ENCODE measurements at regions not wholly inside any gene's neighbourhood (a gene's known extent, or its start where the extent isn't known, plus 50 kb on each side); places are given as distances from the start of the nearest gene placed in this dataset.

DNA sequence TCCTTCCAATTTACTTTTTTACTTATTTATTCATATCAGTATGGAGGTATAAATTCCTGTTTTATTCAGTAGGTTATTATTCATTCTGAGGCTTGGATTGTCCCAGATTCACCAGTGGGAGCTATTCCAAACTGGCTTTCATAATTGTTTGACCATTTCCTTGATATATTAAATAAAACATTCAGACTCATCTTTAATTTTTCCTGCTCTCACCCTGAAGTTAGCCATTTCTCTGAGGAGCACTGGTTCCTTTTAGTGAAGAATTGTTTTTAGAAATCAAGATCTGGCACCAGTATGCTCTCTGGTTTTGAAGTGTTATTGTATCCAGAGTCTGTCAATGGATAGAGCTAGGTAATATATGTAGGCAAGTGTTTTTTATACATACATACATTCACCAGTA, 66.9 kb upstream of the DCBLD2 start:
- no peak overlapping the region for H3K27ac ChIP-seq
- intact Hi-C loops (cut with DNase I): no loop called here
- no peaks in the 10 kb centered on the region for H3K36me3 ChIP-seq
- no peak overlapping the region for H3K4me3 ChIP-seq (replicated peaks in 1 of 3)
- no peak for TF ChIP-seq POLR2A (IDR thresholded peaks at IDR 0.05)
- TF ChIP-seq, protein P1, sequence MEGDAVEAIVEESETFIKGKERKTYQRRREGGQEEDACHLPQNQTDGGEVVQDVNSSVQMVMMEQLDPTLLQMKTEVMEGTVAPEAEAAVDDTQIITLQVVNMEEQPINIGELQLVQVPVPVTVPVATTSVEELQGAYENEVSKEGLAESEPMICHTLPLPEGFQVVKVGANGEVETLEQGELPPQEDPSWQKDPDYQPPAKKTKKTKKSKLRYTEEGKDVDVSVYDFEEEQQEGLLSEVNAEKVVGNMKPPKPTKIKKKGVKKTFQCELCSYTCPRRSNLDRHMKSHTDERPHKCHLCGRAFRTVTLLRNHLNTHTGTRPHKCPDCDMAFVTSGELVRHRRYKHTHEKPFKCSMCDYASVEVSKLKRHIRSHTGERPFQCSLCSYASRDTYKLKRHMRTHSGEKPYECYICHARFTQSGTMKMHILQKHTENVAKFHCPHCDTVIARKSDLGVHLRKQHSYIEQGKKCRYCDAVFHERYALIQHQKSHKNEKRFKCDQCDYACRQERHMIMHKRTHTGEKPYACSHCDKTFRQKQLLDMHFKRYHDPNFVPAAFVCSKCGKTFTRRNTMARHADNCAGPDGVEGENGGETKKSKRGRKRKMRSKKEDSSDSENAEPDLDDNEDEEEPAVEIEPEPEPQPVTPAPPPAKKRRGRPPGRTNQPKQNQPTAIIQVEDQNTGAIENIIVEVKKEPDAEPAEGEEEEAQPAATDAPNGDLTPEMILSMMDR (IDR thresholded peaks at IDR 0.05): no peak
- H3K4me1 ChIP-seq: no peaks in the 10 kb centered on the region
- H3K27me3 ChIP-seq: no peaks in the 10 kb centered on the region
- DNase-seq: no peak
- H3K9me3 ChIP-seq: no peaks in the 10 kb centered on the region

DNA sequence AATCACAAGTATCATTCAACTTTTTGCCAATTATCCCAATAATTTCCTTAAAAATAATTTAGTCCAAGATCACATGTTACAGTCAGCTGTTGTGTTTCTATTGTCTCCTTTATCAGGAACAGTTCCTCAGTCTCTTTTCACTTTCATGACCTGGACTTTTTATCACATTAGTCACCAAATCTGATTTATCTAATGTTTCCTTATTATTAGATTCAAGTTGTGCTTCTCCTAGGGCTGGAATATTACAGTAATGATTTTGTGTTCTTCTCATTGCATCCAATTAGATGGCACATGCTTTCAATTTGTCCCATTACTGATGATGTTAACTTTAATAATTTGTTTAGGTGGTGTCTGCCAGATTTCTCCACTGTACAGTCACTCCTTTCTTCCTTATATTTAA, 66.3 kb upstream of the DCBLD2 start:
- intact Hi-C loops (cut with DNase I): no loop called here
- no peaks in the 10 kb centered on the region for H3K4me1 ChIP-seq
- H3K27me3 ChIP-seq: no peaks in the 10 kb centered on the region
- no peak for TF ChIP-seq POLR2A (IDR thresholded peaks at IDR 0.05)
- TF ChIP-seq, protein P1 (IDR thresholded peaks at IDR 0.05): no peak
- no peak overlapping the region for H3K27ac ChIP-seq
- H3K36me3 ChIP-seq: no peaks in the 10 kb centered on the region
- DNase-seq: no peak
- H3K9me3 ChIP-seq: no peaks in the 10 kb centered on the region
- H3K4me3 ChIP-seq (replicated peaks in 1 of 3): no peak overlapping the region

DNA sequence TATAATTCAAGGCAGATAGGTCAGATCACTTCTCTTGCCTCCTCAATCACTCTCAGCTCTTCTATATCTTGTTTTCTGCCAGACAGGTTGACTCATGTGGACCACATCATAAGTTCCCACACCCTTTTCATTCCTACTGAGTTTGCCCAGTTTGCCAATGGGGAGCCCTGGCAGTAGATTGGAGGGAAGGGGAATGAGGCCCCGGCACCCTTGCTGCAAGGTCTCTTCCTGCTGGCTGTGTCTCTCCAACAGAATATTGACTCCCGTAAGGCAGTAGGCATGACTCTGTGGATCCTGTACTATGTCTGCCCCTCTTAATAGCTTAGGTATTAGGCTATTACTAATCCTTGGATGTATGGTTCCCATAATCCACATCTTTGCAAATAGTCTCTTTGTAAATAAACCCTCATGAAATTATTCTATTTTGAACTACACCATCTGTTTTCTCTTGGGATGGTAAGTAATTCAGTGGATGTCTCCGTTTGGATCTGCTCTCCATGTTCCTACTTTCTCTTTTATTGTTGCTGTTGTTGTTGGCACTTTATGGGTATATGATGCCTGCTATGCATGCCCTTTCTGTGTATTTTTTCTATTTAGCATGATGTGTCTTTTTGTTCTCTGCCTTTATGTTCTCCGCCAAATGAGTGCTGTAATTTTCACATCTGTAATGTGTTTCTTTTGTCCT, 65.5 kb upstream of the DCBLD2 start:
- Histone ChIP-seq H3K4me3 (replicated peaks in 1 of 3) (no peak overlapping the region), H3K4me1 (no peaks in the 10 kb centered on the region), H3K9me3 (no peaks in the 10 kb centered on the region), H3K27ac (no peak overlapping the region), H3K36me3 (no peaks in the 10 kb centered on the region), H3K27me3 (no peaks in the 10 kb centered on the region)
- WGBS, 2 donors: 93 to 96% methylated on average over 4 of the region's 4 CpGs
- DNase-seq: no peak
- intact Hi-C loops (cut with DNase I): no loop called here
- TF ChIP-seq, protein P1 (IDR thresholded peaks at IDR 0.05): no peak
- TF ChIP-seq POLR2A (IDR thresholded peaks at IDR 0.05): no peak

DNA sequence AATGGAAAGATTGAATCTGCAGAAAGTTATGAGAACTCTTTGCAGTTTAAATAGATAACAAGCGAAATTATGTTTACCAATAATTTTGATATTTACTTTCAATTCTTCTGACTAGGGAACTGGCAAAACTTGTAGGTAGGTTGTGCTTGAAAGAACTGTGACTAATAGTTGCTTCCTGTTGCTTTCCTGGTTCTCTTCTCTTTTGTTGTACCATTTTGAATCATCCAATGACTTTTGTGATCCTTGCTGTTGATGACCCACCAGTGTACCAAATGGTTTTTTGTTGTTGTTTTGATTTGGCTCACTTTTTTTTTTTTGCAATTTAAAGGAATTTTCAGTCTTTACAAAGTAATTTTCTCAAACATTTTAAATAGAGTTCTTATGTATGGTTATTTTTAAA, 64.9 kb upstream of the DCBLD2 start:
- Histone ChIP-seq H3K9me3 (no peaks in the 10 kb centered on the region), H3K27ac (no peak overlapping the region), H3K36me3 (no peaks in the 10 kb centered on the region), H3K4me1 (no peaks in the 10 kb centered on the region), H3K4me3 (replicated peaks in 1 of 3) (no peak overlapping the region), H3K27me3 (no peaks in the 10 kb centered on the region)
- TF ChIP-seq POLR2A (IDR thresholded peaks at IDR 0.05): no peak
- TF ChIP-seq, protein P1 (IDR thresholded peaks at IDR 0.05): no peak
- intact Hi-C loops (cut with DNase I): no loop called here
- DNase-seq: no peak
- 93 to 97% methylated on average over 1 of the region's 1 CpG for whole genome bisulfite sequencing, 2 donors

DNA sequence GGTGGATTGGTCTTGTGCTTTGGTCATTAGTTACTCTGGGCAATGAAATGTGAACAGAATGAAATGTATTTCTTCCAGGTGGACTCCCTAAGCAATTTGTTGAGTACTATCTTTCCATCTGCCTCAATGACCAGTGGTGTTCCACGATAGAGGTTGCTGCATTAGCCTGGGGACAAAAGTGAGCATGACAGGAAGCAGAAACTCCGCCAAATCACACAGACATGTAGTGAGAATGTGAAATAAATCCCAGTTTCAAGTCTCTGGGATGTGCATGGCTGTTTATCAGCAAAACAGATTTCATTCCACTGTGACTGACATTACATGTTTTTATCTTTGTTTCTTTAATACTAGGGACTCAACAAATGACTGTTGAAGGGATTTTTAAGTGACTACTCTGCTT, 63.3 kb upstream of the DCBLD2 start:
- Histone ChIP-seq H3K36me3 (no peaks in the 10 kb centered on the region), H3K27ac (no peak overlapping the region), H3K4me1 (no peaks in the 10 kb centered on the region), H3K27me3 (no peaks in the 10 kb centered on the region), H3K9me3 (no peaks in the 10 kb centered on the region), H3K4me3 (replicated peaks in 1 of 3) (no peak overlapping the region)
- DNase-seq: no peak
- WGBS, 2 donors: 61 to 86% methylated on average over 2 of the region's 2 CpGs
- intact Hi-C loops (cut with DNase I): no loop called here
- TF ChIP-seq, protein P1 (IDR thresholded peaks at IDR 0.05): no peak
- TF ChIP-seq POLR2A (IDR thresholded peaks at IDR 0.05): no peak
